BE2C (cell line): ENCODE measurements at regions not wholly inside any gene's neighbourhood (a gene's known extent, or its start where the extent isn't known, plus 50 kb on each side); places are given as distances from the start of the nearest gene placed in this dataset.

ENCODE experiments used
- DNase-seq: peaks from one replicate; pipeline ENCODE4 v3.0.0-alpha.2; 2020
- H3K27me3 ChIP-seq: fragments of 250-450 bp; sonication (Bioruptor Pico); 2 replicates; pipeline ENCODE4 v1.5.1; 2020; ENCODE audit warnings: mild to moderate bottlenecking
- H3K36me3 ChIP-seq: fragments of 250-450 bp; sonication (Bioruptor Pico); 2 replicates; pipeline ENCODE4 v1.5.1; 2020; ENCODE audit warnings: mild to moderate bottlenecking
- H3K4me1 ChIP-seq: fragments of 250-450 bp; sonication (Bioruptor Pico); 2 replicates; pipeline ENCODE4 v1.5.1; 2020
- H3K4me3 ChIP-seq: 2 replicates; pipeline ENCODE4 v1.5.1; 2011; ENCODE audit warnings: low read depth, low read length
- H3K9me3 ChIP-seq: fragments of 250-450 bp; sonication (Bioruptor Pico); 2 replicates; pipeline ENCODE4 v1.5.1; 2020
- TF ChIP-seq, protein P1 (sequence below): IDR thresholded peaks from 2 replicates; pipeline ENCODE4 v1.5.1; 2012; ENCODE audit warnings: mild to moderate bottlenecking, low read depth, low read length

DNA sequence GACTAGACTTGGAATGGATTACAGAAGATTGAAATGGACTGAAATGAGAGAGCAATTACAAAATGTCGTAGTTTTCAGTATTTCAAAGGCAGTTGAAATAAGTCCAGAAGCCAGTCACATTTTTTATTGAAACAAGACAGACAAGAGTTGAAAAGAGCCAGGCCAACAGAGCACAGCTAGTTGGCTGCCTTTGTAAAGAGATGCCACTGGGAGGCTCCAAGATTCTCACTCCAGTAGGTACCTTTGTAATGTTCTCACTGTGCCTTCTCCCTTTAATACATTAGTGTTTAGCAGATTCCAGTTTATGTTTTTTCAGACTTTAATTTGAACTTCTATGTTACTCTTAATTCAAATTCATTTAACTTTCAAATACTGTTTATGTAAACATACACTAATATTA, 234.8 kb downstream of the DSEL start:
- no peaks in the 10 kb centered on the region for H3K27me3 ChIP-seq
- TF ChIP-seq, protein P1, sequence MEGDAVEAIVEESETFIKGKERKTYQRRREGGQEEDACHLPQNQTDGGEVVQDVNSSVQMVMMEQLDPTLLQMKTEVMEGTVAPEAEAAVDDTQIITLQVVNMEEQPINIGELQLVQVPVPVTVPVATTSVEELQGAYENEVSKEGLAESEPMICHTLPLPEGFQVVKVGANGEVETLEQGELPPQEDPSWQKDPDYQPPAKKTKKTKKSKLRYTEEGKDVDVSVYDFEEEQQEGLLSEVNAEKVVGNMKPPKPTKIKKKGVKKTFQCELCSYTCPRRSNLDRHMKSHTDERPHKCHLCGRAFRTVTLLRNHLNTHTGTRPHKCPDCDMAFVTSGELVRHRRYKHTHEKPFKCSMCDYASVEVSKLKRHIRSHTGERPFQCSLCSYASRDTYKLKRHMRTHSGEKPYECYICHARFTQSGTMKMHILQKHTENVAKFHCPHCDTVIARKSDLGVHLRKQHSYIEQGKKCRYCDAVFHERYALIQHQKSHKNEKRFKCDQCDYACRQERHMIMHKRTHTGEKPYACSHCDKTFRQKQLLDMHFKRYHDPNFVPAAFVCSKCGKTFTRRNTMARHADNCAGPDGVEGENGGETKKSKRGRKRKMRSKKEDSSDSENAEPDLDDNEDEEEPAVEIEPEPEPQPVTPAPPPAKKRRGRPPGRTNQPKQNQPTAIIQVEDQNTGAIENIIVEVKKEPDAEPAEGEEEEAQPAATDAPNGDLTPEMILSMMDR = no peak
- H3K36me3 ChIP-seq = no peaks in the 10 kb centered on the region

DNA sequence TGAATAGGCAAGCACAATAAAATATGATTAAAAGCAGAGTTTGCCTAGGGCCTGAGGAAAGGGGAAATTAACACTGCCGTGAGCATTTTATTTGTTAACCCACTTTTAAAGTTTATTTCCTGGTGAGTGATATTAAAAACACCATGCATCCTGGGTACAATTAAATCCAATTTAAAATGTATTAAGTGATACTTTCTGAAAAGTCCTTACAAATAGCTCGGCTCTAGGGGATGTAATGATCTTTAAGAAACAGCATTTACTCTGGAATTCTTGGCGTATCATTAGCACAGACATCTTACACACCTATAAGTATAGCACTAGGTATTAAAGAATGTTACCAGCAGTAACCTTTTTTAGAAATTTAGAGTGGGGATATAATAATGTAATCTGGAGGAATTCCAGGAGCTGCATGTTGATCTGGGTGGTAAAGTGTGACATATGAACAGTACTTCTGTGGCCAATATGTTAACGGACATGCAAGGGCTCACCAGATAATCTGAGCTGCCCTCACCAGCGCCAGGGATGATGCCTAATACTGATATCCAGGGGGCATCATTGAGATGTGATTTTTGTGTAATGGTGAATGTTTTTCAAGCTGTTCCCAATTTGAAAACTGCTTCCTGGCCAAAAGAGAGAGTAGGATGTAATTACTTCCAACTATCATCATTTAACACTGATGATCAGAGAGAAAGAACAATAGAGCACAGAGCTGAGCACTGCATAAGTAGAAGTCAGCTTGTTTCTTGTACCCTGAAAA, 235.9 kb downstream of the DSEL start:
- TF ChIP-seq, protein P1 = no peak
- H3K36me3 ChIP-seq = no peaks in the 10 kb centered on the region
- no peaks in the 10 kb centered on the region for H3K4me1 ChIP-seq
- no peaks in the 10 kb centered on the region for H3K9me3 ChIP-seq
- H3K27me3 ChIP-seq = no peaks in the 10 kb centered on the region
- no peak overlapping the region for H3K4me3 ChIP-seq
- DNase-seq = peak; percentile 14

More for the DNA sequence above, 234.8 kb downstream of the DSEL start:
- Histone ChIP-seq H3K4me1 (no peaks in the 10 kb centered on the region), H3K4me3 (no peak overlapping the region), H3K9me3 (no peaks in the 10 kb centered on the region)
- DNase-seq = no peak

DNA sequence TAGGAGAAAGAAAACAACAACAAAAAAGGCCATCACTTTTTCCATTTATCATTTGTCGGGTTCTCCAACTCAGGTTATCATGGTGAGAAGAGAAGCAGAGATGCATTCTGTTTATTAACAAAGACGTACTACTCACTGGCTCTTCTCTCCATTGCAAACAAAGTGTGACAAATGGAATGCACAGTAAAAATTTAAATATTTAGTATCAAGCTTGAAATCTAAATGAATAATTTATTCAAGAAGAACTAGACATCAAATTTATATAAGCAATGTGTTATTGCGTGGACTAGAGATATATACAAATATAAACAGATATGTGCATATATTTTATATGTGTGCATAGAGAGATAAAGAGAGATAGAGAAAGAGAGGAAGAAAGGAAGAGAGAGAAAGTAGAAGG, 236.5 kb downstream of the DSEL start:
- no peaks in the 10 kb centered on the region for H3K36me3 ChIP-seq
- H3K4me3 ChIP-seq = no peak overlapping the region
- no peaks in the 10 kb centered on the region for H3K9me3 ChIP-seq
- no peak for DNase-seq
- TF ChIP-seq, protein P1 = no peak
- no peaks in the 10 kb centered on the region for H3K27me3 ChIP-seq
- H3K4me1 ChIP-seq = no peaks in the 10 kb centered on the region

DNA sequence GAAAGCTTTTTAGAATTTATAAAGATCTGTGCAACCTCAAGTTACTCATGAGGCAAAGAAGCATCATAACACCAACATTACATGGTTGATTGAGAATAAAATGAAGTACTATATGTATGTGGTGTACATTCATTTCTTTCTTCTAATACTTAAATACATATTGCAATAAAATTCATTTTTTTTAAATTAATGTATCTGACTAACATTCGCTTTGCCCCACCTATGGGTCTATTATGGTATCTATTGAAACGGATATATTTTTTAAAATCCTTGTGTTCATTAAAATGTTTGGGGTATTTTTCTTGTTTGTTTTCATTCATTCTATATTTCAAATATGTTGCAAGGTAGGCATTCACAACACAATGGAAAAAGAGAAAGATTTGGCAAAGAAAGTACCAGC, 237.5 kb downstream of the DSEL start:
- no peaks in the 10 kb centered on the region for H3K27me3 ChIP-seq
- no peaks in the 10 kb centered on the region for H3K36me3 ChIP-seq
- TF ChIP-seq, protein P1 = no peak

DNA sequence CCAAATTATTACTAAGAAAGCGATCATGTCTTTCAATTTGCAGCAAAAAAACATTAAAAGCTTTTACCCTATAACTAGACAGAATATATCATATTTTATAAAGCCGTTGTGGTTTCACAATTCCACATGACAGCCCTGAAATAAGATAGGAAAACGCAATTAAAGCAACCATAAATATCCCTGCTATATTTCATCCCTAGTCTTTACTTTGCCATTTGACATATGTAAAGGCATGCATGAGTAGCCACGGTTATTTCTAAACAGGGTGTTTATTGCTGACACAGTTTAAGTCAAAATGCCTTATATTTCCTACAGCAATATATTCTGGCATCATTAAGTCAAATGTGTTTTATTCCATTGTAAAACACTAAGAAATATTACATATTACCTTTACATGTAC, 239.9 kb downstream of the DSEL start:
- no peak for DNase-seq
- Histone ChIP-seq H3K4me1 (no peaks in the 10 kb centered on the region), H3K27me3 (no peaks in the 10 kb centered on the region), H3K9me3 (no peaks in the 10 kb centered on the region), H3K36me3 (no peaks in the 10 kb centered on the region), H3K4me3 (no peak overlapping the region)
- TF ChIP-seq, protein P1 = no peak

More for the DNA sequence above, 237.5 kb downstream of the DSEL start:
- Histone ChIP-seq H3K4me1 (no peaks in the 10 kb centered on the region), H3K4me3 (no peak overlapping the region), H3K9me3 (no peaks in the 10 kb centered on the region)
- DNase-seq = no peak

DNA sequence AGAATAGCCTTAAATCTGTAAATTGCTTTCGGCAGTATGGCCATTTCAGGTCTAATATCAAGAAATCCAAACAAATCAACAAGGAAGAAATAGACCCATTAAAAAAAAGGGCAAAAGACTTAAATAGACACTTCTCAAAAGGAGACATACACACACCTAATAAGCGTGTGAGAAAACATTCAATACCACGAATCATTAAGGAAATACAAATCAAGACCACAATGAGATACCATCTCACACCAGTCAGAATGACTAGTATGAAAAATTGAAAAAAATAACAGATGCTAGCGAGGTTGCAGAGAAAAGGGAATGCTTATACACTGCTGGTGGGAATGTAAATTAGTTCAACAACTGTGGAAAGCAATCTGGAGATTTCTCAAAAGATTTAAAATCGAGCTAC, 243.2 kb downstream of the DSEL start:
- H3K4me1 ChIP-seq = no peaks in the 10 kb centered on the region
- no peaks in the 10 kb centered on the region for H3K9me3 ChIP-seq
- TF ChIP-seq, protein P1 = no peak
- no peak for DNase-seq
- no peaks in the 10 kb centered on the region for H3K36me3 ChIP-seq
- no peaks in the 10 kb centered on the region for H3K27me3 ChIP-seq
- H3K4me3 ChIP-seq = no peak overlapping the region
